PC-3 (cell line): ENCODE measurements at regions not wholly inside any gene's neighbourhood (a gene's known extent, or its start where the extent isn't known, plus 50 kb on each side); places are given as distances from the start of the nearest gene placed in this dataset.
A peak's percentile ranks its signal among the peaks of the same experiment; 100 is the strongest.

ENCODE experiments used
- ATAC-seq: fragments of 200-7000 bp; cut with Tn5 transposase; 2 replicates; pipeline ENCODE4 v1.9.1; 2020; ENCODE audit warnings: mild to moderate bottlenecking, moderate library complexity
- BruUV-seq: library from RNA; stranded (reverse); fragments of 400-500 nt; replicated peaks from 2 replicates; lab custom pipeline; 2021; lab: Mats Ljungman, UMichigan
- CTCF ChIA-PET: fragments of 300-600 bp; sonication (Branson Sonifier 250); formaldehyde crosslinking; loops from one replicate; lab custom pipeline; 2022; ENCODE audit warnings: antibody characterized with exemption; lab: Charles Lee
- POLR2A ChIA-PET: fragments of 300-600 bp; sonication (Branson Sonifier 250); formaldehyde crosslinking; loops from one replicate; lab custom pipeline; 2022; ENCODE audit warnings: antibody characterized with exemption; ENCODE audit not compliant: unreplicated experiment; lab: Charles Lee
- DNase-seq: peaks from one replicate; pipeline ENCODE4 v3.0.0-alpha.2; 2015
- H2AFZ ChIP-seq: fragments of 300-600 bp; sonication (generic); 2 replicates; pipeline ENCODE4 v1.6.0; 2016; ENCODE audit warnings: antibody characterized with exemption, low read length
- H3F3A ChIP-seq: fragments of 300-600 bp; sonication (generic); one replicate; pipeline ENCODE4 v1.6.0; 2017; ENCODE audit warnings: antibody characterized with exemption, low read length, control low read depth, mild to moderate bottlenecking; ENCODE audit not compliant: unreplicated experiment
- H3K27ac ChIP-seq: fragments of 300-600 bp; sonication (generic); 2 replicates; pipeline ENCODE4 v1.5.1; 2016; ENCODE audit warnings: mild to moderate bottlenecking, low read length
- H3K27me3 ChIP-seq: fragments of 300-600 bp; sonication (generic); 2 replicates; pipeline ENCODE4 v1.6.1; 2016; ENCODE audit warnings: low read length, mixed read lengths
- H3K36me3 ChIP-seq: fragments of 300-600 bp; sonication (generic); 2 replicates; pipeline ENCODE4 v1.6.1; 2016; ENCODE audit warnings: low read depth, mixed run types, low read length, mixed read lengths
- H3K4me1 ChIP-seq: fragments of 300-600 bp; sonication (generic); 2 replicates; pipeline ENCODE4 v1.5.1; 2016; ENCODE audit warnings: low read length; ENCODE audit not compliant: insufficient read depth
- H3K4me2 ChIP-seq: fragments of 300-600 bp; sonication (generic); 2 replicates; pipeline ENCODE4 v1.6.0; 2016; ENCODE audit warnings: low read length
- H3K4me3 ChIP-seq: fragments of 300-600 bp; sonication (generic); 2 replicates; pipeline ENCODE4 v1.5.1; 2016; ENCODE audit warnings: mild to moderate bottlenecking, low read length, mixed read lengths
- H3K79me2 ChIP-seq: fragments of 300-600 bp; sonication (generic); 2 replicates; pipeline ENCODE4 v1.6.1; 2017; ENCODE audit warnings: low read length, mixed read lengths
- H3K9ac ChIP-seq: fragments of 300-600 bp; sonication (generic); 2 replicates; pipeline ENCODE4 v1.6.0; 2016; ENCODE audit warnings: mild to moderate bottlenecking, low read length
- H3K9me2 ChIP-seq: fragments of 300-600 bp; sonication (generic); replicated peaks from 2 replicates; pipeline ENCODE4 v1.6.1; 2016; ENCODE audit warnings: mixed run types, low read length, mixed read lengths
- H3K9me3 ChIP-seq: fragments of 300-600 bp; sonication (generic); 2 replicates; pipeline ENCODE4 v1.6.1; 2016; ENCODE audit warnings: low read length, mixed read lengths
- H4K20me1 ChIP-seq: fragments of 300-600 bp; sonication (generic); 2 replicates; pipeline ENCODE4 v1.6.1; 2016; ENCODE audit warnings: low read length, mixed read lengths
- EZH2 ChIP-seq: fragments of 300-600 bp; sonication (generic); IDR thresholded peaks from one replicate; pipeline ENCODE4 v1.6.1; 2017; ENCODE audit warnings: antibody characterized with exemption, mild to moderate bottlenecking, low read length; ENCODE audit not compliant: unreplicated experiment
- EZH2phosphoT487 ChIP-seq: fragments of 300-600 bp; sonication (generic); IDR thresholded peaks from 2 replicates; pipeline ENCODE4 v1.6.1; 2018; ENCODE audit warnings: mild to moderate bottlenecking, antibody characterized with exemption, low read length, borderline replicate concordance
- intact Hi-C: fragments of 100-400 bp; cut with micrococcal nuclease; formaldehyde crosslinking; loops from 2 replicates; pipeline ENCODE4 v1.9.0; 2023
- TF ChIP-seq, protein P1 (sequence below): fragments of 300-600 bp; sonication (generic); conservative IDR thresholded peaks from 2 replicates; pipeline ENCODE4 v1.5.1; 2017; ENCODE audit warnings: antibody characterized with exemption, low read depth, mild to moderate bottlenecking, low read length

GRCh38 chr2:225207043-225207442, 164.8 kb upstream of the DOCK10 start:
- H3K27me3 ChIP-seq = no peaks in the 10 kb centered on the region
- ATAC-seq (no peak), DNase-seq (no peak)
- H3K4me3 ChIP-seq = no peak overlapping the region
- H3K36me3 ChIP-seq = no peaks in the 10 kb centered on the region
- no peaks in the 10 kb centered on the region for H3K9me2 ChIP-seq
- H2AFZ ChIP-seq = no peak overlapping the region
- intact Hi-C loops = no loop called here
- H3K79me2 ChIP-seq = no peaks in the 10 kb centered on the region
- H3K4me2 ChIP-seq = no peak overlapping the region
- no peaks in the 10 kb centered on the region for H3K9me3 ChIP-seq
- TF ChIP-seq EZH2 (no peak), EZH2phosphoT487 (no peak)
- TF ChIP-seq, protein P1, sequence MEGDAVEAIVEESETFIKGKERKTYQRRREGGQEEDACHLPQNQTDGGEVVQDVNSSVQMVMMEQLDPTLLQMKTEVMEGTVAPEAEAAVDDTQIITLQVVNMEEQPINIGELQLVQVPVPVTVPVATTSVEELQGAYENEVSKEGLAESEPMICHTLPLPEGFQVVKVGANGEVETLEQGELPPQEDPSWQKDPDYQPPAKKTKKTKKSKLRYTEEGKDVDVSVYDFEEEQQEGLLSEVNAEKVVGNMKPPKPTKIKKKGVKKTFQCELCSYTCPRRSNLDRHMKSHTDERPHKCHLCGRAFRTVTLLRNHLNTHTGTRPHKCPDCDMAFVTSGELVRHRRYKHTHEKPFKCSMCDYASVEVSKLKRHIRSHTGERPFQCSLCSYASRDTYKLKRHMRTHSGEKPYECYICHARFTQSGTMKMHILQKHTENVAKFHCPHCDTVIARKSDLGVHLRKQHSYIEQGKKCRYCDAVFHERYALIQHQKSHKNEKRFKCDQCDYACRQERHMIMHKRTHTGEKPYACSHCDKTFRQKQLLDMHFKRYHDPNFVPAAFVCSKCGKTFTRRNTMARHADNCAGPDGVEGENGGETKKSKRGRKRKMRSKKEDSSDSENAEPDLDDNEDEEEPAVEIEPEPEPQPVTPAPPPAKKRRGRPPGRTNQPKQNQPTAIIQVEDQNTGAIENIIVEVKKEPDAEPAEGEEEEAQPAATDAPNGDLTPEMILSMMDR = no peak
- H4K20me1 ChIP-seq = no peaks in the 10 kb centered on the region
- H3K9ac ChIP-seq = no peak overlapping the region
- H3K27ac ChIP-seq = no peak overlapping the region
- no peaks in the 10 kb centered on the region for H3K4me1 ChIP-seq
- ChIA-PET CTCF (no interaction called here), POLR2A (no interaction called here)
- BruUV-seq = no TSS peak
- H3F3A ChIP-seq = no peaks in the 10 kb centered on the region

- Histone ChIP-seq H3K9ac (no peak overlapping the region), H3K27ac (no peak overlapping the region), H3K9me2 (no peaks in the 10 kb centered on the region), H4K20me1 (no peaks in the 10 kb centered on the region), H3K79me2 (no peaks in the 10 kb centered on the region), H3K4me2 (0 out of 2 replicates have a peak overlapping the region, but pooled peaks have one; percentile 3), H3K4me3 (no peak overlapping the region), H3K27me3 (no peaks in the 10 kb centered on the region), H3F3A (no peaks in the 10 kb centered on the region), H3K9me3 (no peaks in the 10 kb centered on the region), H3K36me3 (no peaks in the 10 kb centered on the region), H3K4me1 (peaks cover 17% of the 10 kb centered on the region), H2AFZ (no peak overlapping the region)
- no peak for TF ChIP-seq EZH2phosphoT487
- TF ChIP-seq, protein P1 = no peak
- no peak for TF ChIP-seq EZH2
- no TSS peak for BruUV-seq
- CTCF ChIA-PET = no interaction called here
- peak; percentile 66 for ATAC-seq
- peak; percentile 11 for DNase-seq
- POLR2A ChIA-PET = no interaction called here
- intact Hi-C loops = no loop called here
Measured at GRCh38 chr2:225196579-225196978, 154.3 kb upstream of the DOCK10 start.

DNA sequence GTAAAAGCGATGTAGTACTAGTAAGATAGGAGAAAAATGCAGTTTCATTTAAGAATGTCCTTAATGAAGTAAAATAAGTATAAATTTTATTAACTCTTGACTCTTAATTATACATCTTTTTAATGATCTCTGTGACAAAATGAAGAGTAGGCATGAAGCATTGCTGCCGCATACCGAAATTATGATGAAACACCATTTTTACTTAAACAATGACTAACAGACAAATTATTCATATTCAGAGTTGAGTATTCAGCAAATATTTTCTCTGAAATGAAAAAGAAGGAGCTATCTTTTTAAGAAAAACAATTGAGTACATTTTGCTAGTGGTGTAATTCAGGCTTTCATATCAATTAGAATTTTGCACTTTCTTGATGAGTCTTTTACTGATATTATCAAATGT, 150.6 kb upstream of the DOCK10 start:
- ATAC-seq = peak; percentile 38

More for the DNA sequence above, 150.6 kb upstream of the DOCK10 start:
- H3F3A ChIP-seq = no peaks in the 10 kb centered on the region
- no peak overlapping the region for H3K27ac ChIP-seq
- POLR2A ChIA-PET = interaction anchor here (0.6 kb wide), 1 partner anchor 1697 kb away, joined by 3 read pairs; no protein-coding TSS in a partner anchor
- H3K4me2 ChIP-seq = peak overlapping the region; percentile 30; the same call in 1 of the 2 replicates
- CTCF ChIA-PET = interaction anchor here (1.0 kb wide), 1 partner anchor 191 kb away, joined by 3 read pairs; no protein-coding TSS in a partner anchor
- H3K4me3 ChIP-seq = no peak overlapping the region
- peak; percentile 58 for DNase-seq
- no peak overlapping the region for H3K9ac ChIP-seq
- intact Hi-C loops = loop anchor here (2.0 to 5.0 kb wide), 2 partner anchors 60 to 71 kb away; no protein-coding TSS in a partner anchor
- no peak for TF ChIP-seq EZH2
- no TSS peak for BruUV-seq
- peaks cover 24% of the 10 kb centered on the region for H3K4me1 ChIP-seq
- H3K79me2 ChIP-seq = no peaks in the 10 kb centered on the region
- no peaks in the 10 kb centered on the region for H3K9me2 ChIP-seq
- H3K36me3 ChIP-seq = no peaks in the 10 kb centered on the region
- no peaks in the 10 kb centered on the region for H3K27me3 ChIP-seq
- H3K9me3 ChIP-seq = no peaks in the 10 kb centered on the region
- H2AFZ ChIP-seq = no peak overlapping the region
- no peaks in the 10 kb centered on the region for H4K20me1 ChIP-seq
